ENCODE measurements at regions not wholly inside any gene's neighbourhood (a gene's known extent, or its start where the extent isn't known, plus 50 kb on each side); places are given as distances from the start of the nearest gene placed in this dataset.

- in situ Hi-C loops (cut with HindIII; ENCODE audit: low sequenced_read_pairs) = no loop called here
- TF ChIP-seq, protein P1, sequence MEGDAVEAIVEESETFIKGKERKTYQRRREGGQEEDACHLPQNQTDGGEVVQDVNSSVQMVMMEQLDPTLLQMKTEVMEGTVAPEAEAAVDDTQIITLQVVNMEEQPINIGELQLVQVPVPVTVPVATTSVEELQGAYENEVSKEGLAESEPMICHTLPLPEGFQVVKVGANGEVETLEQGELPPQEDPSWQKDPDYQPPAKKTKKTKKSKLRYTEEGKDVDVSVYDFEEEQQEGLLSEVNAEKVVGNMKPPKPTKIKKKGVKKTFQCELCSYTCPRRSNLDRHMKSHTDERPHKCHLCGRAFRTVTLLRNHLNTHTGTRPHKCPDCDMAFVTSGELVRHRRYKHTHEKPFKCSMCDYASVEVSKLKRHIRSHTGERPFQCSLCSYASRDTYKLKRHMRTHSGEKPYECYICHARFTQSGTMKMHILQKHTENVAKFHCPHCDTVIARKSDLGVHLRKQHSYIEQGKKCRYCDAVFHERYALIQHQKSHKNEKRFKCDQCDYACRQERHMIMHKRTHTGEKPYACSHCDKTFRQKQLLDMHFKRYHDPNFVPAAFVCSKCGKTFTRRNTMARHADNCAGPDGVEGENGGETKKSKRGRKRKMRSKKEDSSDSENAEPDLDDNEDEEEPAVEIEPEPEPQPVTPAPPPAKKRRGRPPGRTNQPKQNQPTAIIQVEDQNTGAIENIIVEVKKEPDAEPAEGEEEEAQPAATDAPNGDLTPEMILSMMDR (IDR thresholded peaks at IDR 0.05; ENCODE audit: low read depth, low read length) = no peak
- H3K4me3 ChIP-seq (ENCODE audit: low read depth, low read length) = no peak overlapping the region
- DNase-seq (ENCODE audit: low read depth, low spot score) = peak; percentile 26
These were observed 297.8 kb upstream of the PRKCQ start for GRCh38 chr10:6877722-6878392.

DNA sequence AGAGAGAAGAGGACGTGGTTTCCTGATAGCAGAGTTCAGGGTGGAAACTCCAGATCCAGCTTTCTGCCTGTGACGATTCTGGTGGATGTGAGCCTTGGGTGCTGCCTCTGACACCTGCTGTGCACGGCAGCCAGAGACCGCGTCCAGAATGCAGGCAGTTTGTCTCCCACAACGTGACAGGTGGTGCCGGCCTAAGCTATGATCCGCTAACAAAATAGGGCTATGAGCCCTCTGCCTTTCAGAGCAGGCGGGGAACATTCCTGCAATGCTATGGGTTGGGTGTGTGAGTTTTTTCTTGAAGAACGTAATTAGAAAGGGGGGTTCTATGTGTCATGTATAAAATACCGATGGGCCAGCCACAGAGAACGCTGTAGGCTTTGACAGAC, 297.3 kb upstream of the PRKCQ start:
- in situ Hi-C loops (cut with HindIII; ENCODE audit: low sequenced_read_pairs) = no loop called here
- DNase-seq (ENCODE audit: low read depth, low spot score) = peak; percentile 8
- H3K4me3 ChIP-seq (ENCODE audit: low read depth, low read length) = no peak overlapping the region
- TF ChIP-seq, protein P1 (IDR thresholded peaks at IDR 0.05; ENCODE audit: low read depth, low read length) = no peak

DNA sequence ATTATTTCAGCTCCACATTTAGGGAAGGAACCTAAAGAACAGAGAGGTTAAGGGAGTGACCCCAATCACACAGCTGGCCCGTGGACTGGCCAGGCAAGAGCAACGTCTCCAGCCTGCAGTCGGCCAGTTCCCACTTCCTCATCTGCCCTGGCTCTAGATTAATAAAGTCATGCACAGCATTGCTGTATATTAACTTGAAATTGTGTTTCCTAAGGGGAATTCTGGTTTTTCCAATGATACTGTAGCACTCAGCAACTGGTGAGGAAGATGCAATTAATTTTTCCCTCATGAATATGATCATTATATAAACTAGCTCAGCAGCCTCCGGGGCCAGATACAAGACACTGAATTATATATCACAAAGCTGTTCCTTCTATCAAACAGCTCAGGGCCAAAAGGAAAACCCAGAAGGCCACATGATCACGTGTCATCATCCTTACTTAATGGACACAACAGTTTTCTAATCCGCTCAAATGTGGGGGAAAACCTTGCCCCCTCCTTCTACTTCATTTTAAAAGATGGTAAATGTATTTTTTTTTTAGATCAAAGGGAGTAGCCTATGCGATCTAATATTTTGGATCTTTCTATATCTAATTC, 295.3 kb upstream of the PRKCQ start:
- no peak for DNase-seq (ENCODE audit: low read depth, low spot score)
- no peak overlapping the region for H3K4me3 ChIP-seq (ENCODE audit: low read depth, low read length)
- TF ChIP-seq, protein P1 (IDR thresholded peaks at IDR 0.05; ENCODE audit: low read depth, low read length) = no peak
- in situ Hi-C loops (cut with HindIII; ENCODE audit: low sequenced_read_pairs) = no loop called here

GRCh38 chr10:6871128-6871527, 291.1 kb upstream of the PRKCQ start:
- no peak for DNase-seq (ENCODE audit: low read depth, low spot score)
- TF ChIP-seq, protein P1 (IDR thresholded peaks at IDR 0.05; ENCODE audit: low read depth, low read length) = no peak
- H3K4me3 ChIP-seq (ENCODE audit: low read depth, low read length) = no peak overlapping the region
- in situ Hi-C loops (cut with HindIII; ENCODE audit: low sequenced_read_pairs) = no loop called here

GRCh38 chr10:6868036-6868725, 288.1 kb upstream of the PRKCQ start:
- no peak for DNase-seq (ENCODE audit: low read depth, low spot score)
- H3K4me3 ChIP-seq (ENCODE audit: low read depth, low read length) = no peak overlapping the region
- TF ChIP-seq, protein P1 (IDR thresholded peaks at IDR 0.05; ENCODE audit: low read depth, low read length) = no peak
- in situ Hi-C loops (cut with HindIII; ENCODE audit: low sequenced_read_pairs) = no loop called here

GRCh38 chr10:6866757-6867156, 286.7 kb upstream of the PRKCQ start:
- DNase-seq (ENCODE audit: low read depth, low spot score) = no peak
- TF ChIP-seq, protein P1 (IDR thresholded peaks at IDR 0.05; ENCODE audit: low read depth, low read length) = no peak
- in situ Hi-C loops (cut with HindIII; ENCODE audit: low sequenced_read_pairs) = no loop called here
- no peak overlapping the region for H3K4me3 ChIP-seq (ENCODE audit: low read depth, low read length)

Data from astrocyte of the spinal cord (primary cell).